A549 (cell line): ENCODE measurements at regions not wholly inside any gene's neighbourhood (a gene's known extent, or its start where the extent isn't known, plus 50 kb on each side); places are given as distances from the start of the nearest gene placed in this dataset.

Source experiments
- ATAC-seq, 2 experiments: fragments of 200-7000 bp in 1 of 2; fragments of >200 bp in 1 of 2; cut with Nextera tagmentation in 1 of 2; cut with Tn5 transposase in 1 of 2; 3 replicates each; pipeline versions ENCODE4 v1.8.0 to v1.9.1; 2018 to 2020; ENCODE audit warnings: mild to moderate bottlenecking in 1 of 2, moderate library complexity in 1 of 2
- CTCF ChIA-PET: fragments of 300-600 bp; sonication (Branson Sonifier 250); formaldehyde crosslinking; extraction: SDS; loops from one replicate; lab custom pipeline; 2021; ENCODE audit warnings: antibody characterized with exemption, inconsistent platforms; lab: Yijun Ruan, JAX
- POLR2A ChIA-PET: fragments of 350-600 bp; formaldehyde crosslinking; extraction: SDS; loops from one replicate; lab custom pipeline; 2021; ENCODE audit warnings: antibody characterized with exemption, inconsistent platforms; lab: Yijun Ruan, JAX
- DNase-seq, 2 experiments: peaks; one replicate each; pipeline versions ENCODE4 v3.0.0 to v3.0.0-alpha.2; 2011 to 2016; ENCODE audit warnings: low read depth in 1 of 2, low spot score in 1 of 2
- FAIRE-seq: peaks from 2 replicates; lab custom pipeline; 2011; peaks lifted over from hg19 to GRCh38; lab: Jason Lieb, UNC
- H3K27ac ChIP-seq, 2 experiments: fragments of >200 bp; sonication (Bioruptor Twin); formaldehyde crosslinking; 3 replicates each; pipeline ENCODE4 v1.5.1; 2016 to 2017
- H3K4me1 ChIP-seq: fragments of >200 bp; sonication (Bioruptor Twin); formaldehyde crosslinking; 3 replicates; pipeline ENCODE4 v1.6.1; 2016
- H3K4me2 ChIP-seq: fragments of >200 bp; sonication (Bioruptor Twin); formaldehyde crosslinking; 3 replicates; pipeline ENCODE4 v1.6.1; 2016
- H3K4me3 ChIP-seq: fragments of >200 bp; sonication (Bioruptor Twin); formaldehyde crosslinking; 3 replicates; pipeline ENCODE4 v1.5.1; 2016
- H3K9me3 ChIP-seq: fragments of >200 bp; sonication (Bioruptor Twin); formaldehyde crosslinking; 3 replicates; pipeline ENCODE4 v1.6.1; 2016
- CBX2 ChIP-seq: fragments of 200-600 bp; sonication (generic); IDR thresholded peaks from 2 replicates; pipeline ENCODE4 v1.6.1; 2016; ENCODE audit warnings: low read depth, mild to moderate bottlenecking, borderline replicate concordance
- CHD4 ChIP-seq: fragments of 200-600 bp; sonication (generic); IDR thresholded peaks from 2 replicates; pipeline ENCODE4 v1.6.1; 2016; ENCODE audit warnings: antibody characterized with exemption, mild to moderate bottlenecking, borderline replicate concordance
- EHF ChIP-seq: fragments of 250-450 bp; sonication (Bioruptor Pico); IDR thresholded peaks from 2 replicates; pipeline ENCODE4 v1.5.0; 2020; ENCODE audit warnings: mild to moderate bottlenecking
- FOSL2 ChIP-seq, 2 experiments: fragments of 450-650 bp in 1 of 2; fragments of >200 bp in 1 of 2; sonication (Bioruptor Twin) in 1 of 2; formaldehyde crosslinking; IDR thresholded peaks; 2 replicates each; pipeline versions ENCODE4 v1.5.0 to v1.6.1; 2016 to 2020; ENCODE audit warnings: mild to moderate bottlenecking in 1 of 2, moderate library complexity in 1 of 2
- GATA3 ChIP-seq: IDR thresholded peaks from 2 replicates; pipeline ENCODE4 v1.6.1; 2012; ENCODE audit warnings: borderline replicate concordance
- HES2 ChIP-seq: fragments of >200 bp; sonication (Bioruptor Twin); formaldehyde crosslinking; IDR thresholded peaks from 2 replicates; pipeline ENCODE4 v1.6.1; 2016
- HOXA7 ChIP-seq: fragments of 250-450 bp; sonication (Bioruptor Pico); IDR thresholded peaks from 2 replicates; pipeline ENCODE4 v1.5.0; 2020; ENCODE audit warnings: mild to moderate bottlenecking, moderate library complexity
- HOXB5 ChIP-seq: fragments of 250-450 bp; sonication (Bioruptor Pico); IDR thresholded peaks from 2 replicates; pipeline ENCODE4 v1.5.0; 2020; ENCODE audit warnings: mild to moderate bottlenecking, moderate library complexity
- MAX ChIP-seq: IDR thresholded peaks from 2 replicates; pipeline ENCODE4 v1.6.1; 2012
- NR3C1 ChIP-seq: fragments of >200 bp; sonication (Bioruptor Twin); formaldehyde crosslinking; IDR thresholded peaks from 3 replicates; pipeline ENCODE4 v1.6.1; 2017
- PBX3 ChIP-seq: IDR thresholded peaks from 2 replicates; pipeline ENCODE4 v1.6.1; 2012
- RCOR1 ChIP-seq: fragments of 150-350 bp; IDR thresholded peaks from 2 replicates; pipeline ENCODE4 v1.6.1; 2014; ENCODE audit warnings: antibody characterized with exemption, low read length, low read depth
- RNF2 ChIP-seq: fragments of 200-600 bp; sonication (generic); IDR thresholded peaks from 2 replicates; pipeline ENCODE4 v1.6.1; 2016; ENCODE audit warnings: low read depth, mild to moderate bottlenecking, antibody characterized with exemption, moderate library complexity, borderline replicate concordance
- SMC3 ChIP-seq: fragments of >200 bp; sonication (Bioruptor Twin); formaldehyde crosslinking; IDR thresholded peaks from 3 replicates; pipeline ENCODE4 v1.6.1; 2018; ENCODE audit warnings: inconsistent platforms
- SREBF2 ChIP-seq: fragments of 450-650 bp; IDR thresholded peaks from 2 replicates; pipeline ENCODE4 v1.6.1; 2014; ENCODE audit warnings: mild to moderate bottlenecking, moderate library complexity
- TP53 ChIP-seq: fragments of 250-450 bp; sonication (Bioruptor Pico); IDR thresholded peaks from 2 replicates; pipeline ENCODE4 v1.5.0; 2021; ENCODE audit warnings: mild to moderate bottlenecking, moderate library complexity
- ZC3H11A ChIP-seq: fragments of 450-650 bp; IDR thresholded peaks from 2 replicates; pipeline ENCODE4 v1.6.1; 2014; ENCODE audit warnings: antibody characterized with exemption, mild to moderate bottlenecking
- ZNF302 ChIP-seq: fragments of 250-450 bp; sonication (Bioruptor Pico); IDR thresholded peaks from 2 replicates; pipeline ENCODE4 v1.9.0; 2021; ENCODE audit warnings: inconsistent platforms, mild to moderate bottlenecking, moderate library complexity
- ZSCAN20 ChIP-seq: fragments of 250-450 bp; sonication (Bioruptor Pico); IDR thresholded peaks from 2 replicates; pipeline ENCODE4 v1.8.0; 2022; ENCODE audit warnings: mild to moderate bottlenecking, moderate library complexity
- WGBS: methylation state at CpG from one replicate; pipeline ENCODE4 v1.1.6; 2017; ENCODE audit errors: missing lambda C conversion rate; 5-methylcytosine and 5-hydroxymethylcytosine counted together

GRCh38 chrX:113747274-113747973 lies 836.5 kb upstream of the HTR2C start:
- DNase-seq (no peak), FAIRE-seq (no peak), ATAC-seq (no peak)
- ChIA-PET POLR2A (no interaction called here), CTCF (no interaction called here)
- Histone ChIP-seq H3K4me2 (no peak overlapping the region), H3K4me1 (no peaks in the 10 kb centered on the region), H3K27ac (no peak overlapping the region), H3K4me3 (no peak overlapping the region), H3K9me3 (no peaks in the 10 kb centered on the region)
- 0% methylated on average over 1 of the region's 1 CpG for WGBS
- TF ChIP-seq SREBF2 (no peak), FOSL2 (IDR thresholded peaks at IDR 0.05) (no peak), FOSL2 (CRISPR knock-in tag; IDR thresholded peaks at IDR 0.05) (no peak), HOXA7 (CRISPR knock-in tag) (no peak), HOXB5 (CRISPR knock-in tag) (no peak), ZNF302 (no peak), EHF (CRISPR knock-in tag) (no peak), RCOR1 (no peak), PBX3 (no peak), MAX (no peak), CBX2 (no peak)

- no peak overlapping the region for H3K27ac ChIP-seq
- no peak for DNase-seq
- no peak for TF ChIP-seq GATA3
- no peak for TF ChIP-seq TP53 (CRISPR knock-in tag)
- TF ChIP-seq, all 56 proteins: peak for 0
- H3K4me1 ChIP-seq = no peaks in the 10 kb centered on the region
- H3K9me3 ChIP-seq = no peaks in the 10 kb centered on the region
- ChIA-PET POLR2A (no interaction called here), CTCF (no interaction called here)
- no peak overlapping the region for H3K4me2 ChIP-seq
- WGBS = 0% methylated on average over 1 of the region's 1 CpG
- no peak overlapping the region for H3K4me3 ChIP-seq
- FAIRE-seq = no peak
- no peak for ATAC-seq
These were observed 840.8 kb upstream of the HTR2C start for GRCh38 chrX:113743069-113743468.

- no peak for FAIRE-seq
- TF ChIP-seq ZSCAN20 (CRISPR knock-in tag) (no peak), SMC3 (no peak), ZC3H11A (no peak), CHD4 (no peak), HES2 (no peak), NR3C1 (no peak)
- peak in 1 of 2 experiments; percentile 10 for DNase-seq
- no peak overlapping the region for H3K4me3 ChIP-seq
- ChIA-PET CTCF (no interaction called here), POLR2A (no interaction called here)
- no peak overlapping the region for H3K4me2 ChIP-seq
- H3K27ac ChIP-seq = no peak overlapping the region
- H3K4me1 ChIP-seq = no peaks in the 10 kb centered on the region
- whole genome bisulfite sequencing = 0% methylated on average over 2 of the region's 2 CpGs
- no peak for ATAC-seq
- no peaks in the 10 kb centered on the region for H3K9me3 ChIP-seq
These were observed 842.1 kb upstream of the HTR2C start for GRCh38 chrX:113741744-113742143.

- no peaks in the 10 kb centered on the region for H3K4me1 ChIP-seq
- no peak overlapping the region for H3K4me2 ChIP-seq
- CTCF ChIA-PET = no interaction called here
- no peak for TF ChIP-seq PBX3
- no peak for TF ChIP-seq RNF2
- TF ChIP-seq MAX = no peak
- H3K27ac ChIP-seq = no peak overlapping the region
- no peak for FAIRE-seq
- ATAC-seq = no peak
- no peak for DNase-seq
- POLR2A ChIA-PET = no interaction called here
- H3K4me3 ChIP-seq = no peak overlapping the region
- 0% methylated on average over 2 of the region's 2 CpGs for WGBS
- H3K9me3 ChIP-seq = no peaks in the 10 kb centered on the region
These were observed 854.9 kb upstream of the HTR2C start for GRCh38 chrX:113728937-113729336.
